ENCODE measurements at regions not wholly inside any gene's neighbourhood (a gene's known extent, or its start where the extent isn't known, plus 50 kb on each side); places are given as distances from the start of the nearest gene placed in this dataset.

DNA sequence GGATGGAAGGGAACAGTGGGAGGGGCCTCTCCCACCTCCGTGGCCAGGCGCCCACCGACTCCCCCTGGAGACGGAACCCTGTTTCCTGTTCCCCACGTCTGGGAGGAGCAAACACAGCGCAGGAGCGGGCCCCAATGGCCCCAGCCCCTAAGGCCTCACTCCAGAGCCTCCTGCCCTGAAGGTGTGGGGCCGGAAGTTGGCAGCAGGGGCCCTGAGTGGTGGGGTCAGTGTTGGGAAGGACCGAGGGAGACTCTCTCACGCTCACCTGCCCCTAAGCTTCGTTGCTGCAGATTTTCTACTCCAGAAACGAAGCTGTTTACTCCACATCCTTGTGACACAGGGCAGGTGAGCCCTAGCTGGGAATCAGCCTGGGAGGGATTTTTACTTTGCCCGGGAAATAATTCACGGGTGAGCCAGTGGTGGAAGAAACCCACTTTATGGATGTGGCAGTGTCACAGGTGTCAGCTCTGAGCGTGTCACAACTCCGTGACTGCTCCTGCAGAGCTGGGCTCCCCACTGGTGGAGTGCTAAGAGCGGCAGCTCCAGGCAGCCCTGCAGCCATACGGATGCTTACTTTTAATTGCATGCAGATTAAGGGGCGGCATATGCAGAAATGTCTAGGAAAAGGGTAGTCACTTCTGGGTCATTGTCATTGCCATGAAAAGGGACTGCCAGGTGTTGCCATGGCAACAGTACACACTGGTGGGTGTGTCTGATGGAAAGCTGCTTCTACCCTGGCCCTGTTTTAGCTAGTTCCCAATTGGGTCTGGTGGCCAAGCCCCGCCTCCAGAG lies 77.5 kb upstream of the OLFM1 start:
- Histone ChIP-seq H3K9ac (ENCODE audit: low read depth, low read length) (no peak overlapping the region), H3K4me1 (ENCODE audit: insufficient read depth, low read length) (peaks cover 8% of the 10 kb centered on the region; the same call in 1 of the 2 replicates), H3K36me3 (ENCODE audit: insufficient read depth, low read length) (no peaks in the 10 kb centered on the region), H3K4me3 (ENCODE audit: low read length) (no peak overlapping the region), H3K27ac (ENCODE audit: low read depth, low read length) (no peak overlapping the region), H3K9me3 (ENCODE audit: insufficient read depth, low read depth, low read length) (no peaks in the 10 kb centered on the region), H3K27me3 (ENCODE audit: insufficient read depth, low read length) (no peaks in the 10 kb centered on the region)
- 93% methylated on average over 20 of the region's 20 CpGs for WGBS

DNA sequence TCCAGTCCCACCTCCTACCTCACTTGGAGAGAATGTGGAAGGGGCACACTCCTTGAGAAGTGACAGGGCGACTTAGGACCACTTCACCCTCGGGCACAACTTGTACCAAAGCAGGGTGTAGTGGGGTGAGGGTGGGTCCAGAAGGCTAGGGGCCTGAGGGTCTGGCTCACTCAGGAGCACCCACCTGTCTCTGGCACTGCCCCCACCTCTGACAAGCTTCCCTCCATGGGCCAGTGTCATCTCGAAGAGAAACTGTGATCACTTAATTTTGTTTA lies 76.9 kb upstream of the OLFM1 start:
- no peaks in the 10 kb centered on the region for H3K36me3 ChIP-seq (ENCODE audit: insufficient read depth, low read length)
- H3K4me1 ChIP-seq (ENCODE audit: insufficient read depth, low read length), result peaks cover 8% of the 10 kb centered on the region; the same call in 1 of the 2 replicates
- WGBS, result 100% methylated on average over 3 of the region's 3 CpGs
- H3K9me3 ChIP-seq (ENCODE audit: insufficient read depth, low read depth, low read length), result no peaks in the 10 kb centered on the region
- H3K9ac ChIP-seq (ENCODE audit: low read depth, low read length), result no peak overlapping the region
- no peak overlapping the region for H3K27ac ChIP-seq (ENCODE audit: low read depth, low read length)
- no peaks in the 10 kb centered on the region for H3K27me3 ChIP-seq (ENCODE audit: insufficient read depth, low read length)
- no peak overlapping the region for H3K4me3 ChIP-seq (ENCODE audit: low read length)

- Histone ChIP-seq H3K27me3 (ENCODE audit: insufficient read depth, low read length) (no peaks in the 10 kb centered on the region), H3K36me3 (ENCODE audit: insufficient read depth, low read length) (no peaks in the 10 kb centered on the region), H3K9me3 (ENCODE audit: insufficient read depth, low read depth, low read length) (no peaks in the 10 kb centered on the region), H3K9ac (ENCODE audit: low read depth, low read length) (no peak overlapping the region), H3K4me3 (ENCODE audit: low read length) (no peak overlapping the region), H3K4me1 (ENCODE audit: insufficient read depth, low read length) (peaks cover 8% of the 10 kb centered on the region; the same call in 1 of the 2 replicates), H3K27ac (ENCODE audit: low read depth, low read length) (no peak overlapping the region)
- WGBS, result 91% methylated on average over 8 of the region's 8 CpGs
Measured at GRCh38 chr9:135010921-135011320, 76.5 kb upstream of the OLFM1 start.

DNA sequence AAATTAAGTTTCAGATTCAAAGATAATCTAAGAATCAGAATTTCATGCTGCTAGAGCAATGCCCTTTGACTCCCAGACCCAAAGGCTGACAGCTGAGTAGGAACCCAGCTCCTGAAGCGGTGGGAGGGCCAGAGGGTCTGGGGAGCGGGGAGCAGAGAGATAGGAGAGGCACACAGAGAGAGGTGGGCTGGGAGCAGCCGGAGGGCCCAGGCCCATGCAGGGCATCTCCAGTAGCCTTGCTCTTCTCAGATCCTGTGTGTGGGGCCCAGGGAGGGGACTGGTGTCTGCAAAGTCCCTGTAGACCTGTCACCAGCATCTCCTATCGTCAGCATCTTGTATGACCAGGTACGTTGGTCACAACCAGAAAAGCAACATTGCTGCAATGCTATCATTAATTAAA lies 75.3 kb upstream of the OLFM1 start:
- H3K9me3 ChIP-seq (ENCODE audit: insufficient read depth, low read depth, low read length), result no peaks in the 10 kb centered on the region
- no peak overlapping the region for H3K27ac ChIP-seq (ENCODE audit: low read depth, low read length)
- no peak overlapping the region for H3K4me3 ChIP-seq (ENCODE audit: low read length)
- no peak overlapping the region for H3K9ac ChIP-seq (ENCODE audit: low read depth, low read length)
- H3K27me3 ChIP-seq (ENCODE audit: insufficient read depth, low read length), result no peaks in the 10 kb centered on the region
- WGBS, result 96% methylated on average over 5 of the region's 5 CpGs
- H3K36me3 ChIP-seq (ENCODE audit: insufficient read depth, low read length), result no peaks in the 10 kb centered on the region
- peaks cover 8% of the 10 kb centered on the region; the same call in 1 of the 2 replicates for H3K4me1 ChIP-seq (ENCODE audit: insufficient read depth, low read length)

GRCh38 chr9:135014311-135015010 lies 73.0 kb upstream of the OLFM1 start:
- Histone ChIP-seq H3K36me3 (ENCODE audit: insufficient read depth, low read length) (no peaks in the 10 kb centered on the region), H3K9me3 (ENCODE audit: insufficient read depth, low read depth, low read length) (no peaks in the 10 kb centered on the region), H3K4me3 (ENCODE audit: low read length) (no peak overlapping the region), H3K27ac (ENCODE audit: low read depth, low read length) (no peak overlapping the region), H3K27me3 (ENCODE audit: insufficient read depth, low read length) (no peaks in the 10 kb centered on the region), H3K9ac (ENCODE audit: low read depth, low read length) (no peak overlapping the region), H3K4me1 (ENCODE audit: insufficient read depth, low read length) (peaks cover 8% of the 10 kb centered on the region; the same call in 1 of the 2 replicates)
- WGBS, result 94% methylated on average over 24 of the region's 24 CpGs

GRCh38 chr9:135015096-135015495 lies 72.4 kb upstream of the OLFM1 start:
- H3K9ac ChIP-seq (ENCODE audit: low read depth, low read length), result no peak overlapping the region
- H3K4me3 ChIP-seq (ENCODE audit: low read length), result no peak overlapping the region
- H3K27ac ChIP-seq (ENCODE audit: low read depth, low read length), result no peak overlapping the region
- H3K4me1 ChIP-seq (ENCODE audit: insufficient read depth, low read length), result peaks cover 8% of the 10 kb centered on the region; the same call in 1 of the 2 replicates
- H3K36me3 ChIP-seq (ENCODE audit: insufficient read depth, low read length), result no peaks in the 10 kb centered on the region
- H3K9me3 ChIP-seq (ENCODE audit: insufficient read depth, low read depth, low read length), result no peaks in the 10 kb centered on the region
- H3K27me3 ChIP-seq (ENCODE audit: insufficient read depth, low read length), result no peaks in the 10 kb centered on the region
- WGBS, result 94% methylated on average over 13 of the region's 13 CpGs

DNA sequence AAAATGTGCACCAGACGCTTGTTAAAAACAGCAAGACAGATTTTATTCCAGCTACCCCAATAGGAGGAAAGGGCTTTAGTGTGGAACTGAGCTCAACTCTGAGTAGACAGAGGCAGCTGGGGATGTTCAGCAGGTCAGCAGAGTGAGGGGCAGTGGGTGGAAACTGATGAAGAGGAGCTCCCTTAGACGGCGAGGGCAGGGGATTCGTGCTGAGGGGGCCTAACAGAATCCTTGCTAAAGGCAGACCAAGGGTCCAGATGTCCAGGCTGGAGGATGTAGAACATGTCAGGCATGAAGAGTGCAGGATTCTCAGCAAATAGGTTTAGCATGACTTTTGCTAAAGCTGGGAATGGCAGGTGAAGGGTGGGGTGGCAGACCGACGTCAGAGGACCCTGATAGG lies 71.9 kb upstream of the OLFM1 start:
- 93% methylated on average over 6 of the region's 6 CpGs for WGBS
- Histone ChIP-seq H3K9ac (ENCODE audit: low read depth, low read length) (no peak overlapping the region), H3K4me1 (ENCODE audit: insufficient read depth, low read length) (peaks cover 8% of the 10 kb centered on the region; the same call in 1 of the 2 replicates), H3K27me3 (ENCODE audit: insufficient read depth, low read length) (no peaks in the 10 kb centered on the region), H3K4me3 (ENCODE audit: low read length) (no peak overlapping the region), H3K9me3 (ENCODE audit: insufficient read depth, low read depth, low read length) (no peaks in the 10 kb centered on the region), H3K27ac (ENCODE audit: low read depth, low read length) (no peak overlapping the region), H3K36me3 (ENCODE audit: insufficient read depth, low read length) (no peaks in the 10 kb centered on the region)

DNA sequence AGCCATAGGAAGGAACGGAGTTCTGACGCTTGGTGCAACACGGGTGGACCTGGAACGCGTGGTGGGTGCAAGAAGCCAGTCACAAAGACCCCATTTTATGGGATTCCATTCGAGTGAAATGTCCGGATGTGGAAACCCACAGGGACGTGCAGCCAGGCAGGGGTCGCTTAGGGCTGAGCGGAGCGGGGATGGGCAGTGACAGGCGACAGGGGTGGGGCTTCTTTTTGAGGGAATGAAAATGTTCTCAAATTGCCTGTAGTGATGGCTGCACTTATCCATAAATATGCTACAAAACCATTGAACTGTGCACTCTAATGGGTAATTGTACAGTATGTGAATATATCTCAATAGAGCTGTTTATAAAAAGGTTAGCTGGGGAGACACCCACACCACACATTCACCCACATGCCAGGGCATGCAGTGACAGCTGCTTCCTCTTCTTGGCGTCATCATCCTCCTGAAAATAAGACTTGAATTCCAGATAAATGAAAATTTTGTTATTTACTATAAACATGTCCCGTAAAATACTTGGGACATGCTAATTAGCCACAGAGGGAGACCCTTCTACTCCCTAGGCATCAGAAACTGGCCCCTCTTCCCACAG lies 71.3 kb upstream of the OLFM1 start:
- Histone ChIP-seq H3K27me3 (ENCODE audit: insufficient read depth, low read length) (no peaks in the 10 kb centered on the region), H3K27ac (ENCODE audit: low read depth, low read length) (no peak overlapping the region), H3K9ac (ENCODE audit: low read depth, low read length) (no peak overlapping the region), H3K4me1 (ENCODE audit: insufficient read depth, low read length) (peaks cover 8% of the 10 kb centered on the region; the same call in 1 of the 2 replicates), H3K9me3 (ENCODE audit: insufficient read depth, low read depth, low read length) (no peaks in the 10 kb centered on the region), H3K36me3 (ENCODE audit: insufficient read depth, low read length) (no peaks in the 10 kb centered on the region), H3K4me3 (ENCODE audit: low read length) (no peak overlapping the region)
- WGBS, result 93% methylated on average over 14 of the region's 14 CpGs

DNA sequence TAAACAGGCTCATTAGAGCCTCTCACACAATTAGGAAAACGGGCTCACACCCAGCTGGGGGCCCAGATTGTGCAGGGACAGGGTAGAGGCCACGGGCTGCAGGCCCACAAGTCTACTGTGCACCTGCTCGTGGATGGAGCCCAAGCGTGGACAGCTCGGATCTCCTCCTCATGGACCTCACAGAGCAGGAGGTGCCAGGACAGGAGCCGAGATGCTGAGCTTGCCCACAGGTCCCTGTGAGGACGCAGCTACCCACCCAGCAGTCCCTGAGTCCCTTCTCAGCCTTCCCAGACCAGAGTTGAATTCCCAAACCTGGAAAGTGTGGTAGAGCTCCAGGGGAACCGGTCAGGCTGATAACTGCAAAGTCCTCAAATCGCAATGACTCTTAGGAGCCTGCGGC lies 70.6 kb upstream of the OLFM1 start:
- Histone ChIP-seq H3K4me3 (ENCODE audit: low read length) (no peak overlapping the region), H3K4me1 (ENCODE audit: insufficient read depth, low read length) (peaks cover 8% of the 10 kb centered on the region; the same call in 1 of the 2 replicates), H3K27ac (ENCODE audit: low read depth, low read length) (no peak overlapping the region), H3K27me3 (ENCODE audit: insufficient read depth, low read length) (no peaks in the 10 kb centered on the region), H3K9ac (ENCODE audit: low read depth, low read length) (no peak overlapping the region), H3K9me3 (ENCODE audit: insufficient read depth, low read depth, low read length) (no peaks in the 10 kb centered on the region), H3K36me3 (ENCODE audit: insufficient read depth, low read length) (no peaks in the 10 kb centered on the region)
- 93% methylated on average over 10 of the region's 10 CpGs for WGBS

GRCh38 chr9:135017899-135018298 lies 69.6 kb upstream of the OLFM1 start:
- WGBS, result 96% methylated on average over 4 of the region's 4 CpGs
- H3K27me3 ChIP-seq (ENCODE audit: insufficient read depth, low read length), result no peaks in the 10 kb centered on the region
- no peak overlapping the region for H3K27ac ChIP-seq (ENCODE audit: low read depth, low read length)
- no peak overlapping the region for H3K4me3 ChIP-seq (ENCODE audit: low read length)
- no peaks in the 10 kb centered on the region for H3K36me3 ChIP-seq (ENCODE audit: insufficient read depth, low read length)
- H3K9ac ChIP-seq (ENCODE audit: low read depth, low read length), result no peak overlapping the region
- peaks cover 8% of the 10 kb centered on the region; the same call in 1 of the 2 replicates for H3K4me1 ChIP-seq (ENCODE audit: insufficient read depth, low read length)
- H3K9me3 ChIP-seq (ENCODE audit: insufficient read depth, low read depth, low read length), result no peaks in the 10 kb centered on the region

DNA sequence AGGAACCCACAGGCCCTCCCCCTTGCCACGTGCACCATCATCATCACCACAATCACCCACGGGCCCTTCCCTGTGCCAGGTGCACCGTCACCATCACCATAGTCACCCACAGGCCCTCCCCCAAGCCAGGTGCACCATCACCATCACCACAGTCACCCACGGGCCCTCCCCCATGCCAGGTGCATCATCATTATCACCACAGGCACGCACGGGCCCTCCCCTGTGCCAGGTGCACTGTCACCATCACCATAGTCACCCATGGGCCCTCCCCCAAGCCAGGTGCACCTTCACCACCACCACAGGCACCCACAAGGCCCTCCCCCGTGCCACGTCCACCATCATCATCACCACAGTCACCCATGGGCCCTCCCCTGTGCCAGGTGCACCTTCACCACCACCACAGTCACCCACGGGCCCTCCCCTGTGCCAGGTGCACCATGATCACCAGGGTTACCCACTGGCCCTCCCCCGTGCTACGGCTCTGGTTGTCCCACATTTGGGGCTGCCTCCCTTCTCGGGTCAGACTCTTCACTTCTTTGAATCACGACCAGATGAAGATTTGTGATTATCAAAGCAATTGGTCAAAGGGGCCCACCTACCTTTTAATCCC lies 69.1 kb upstream of the OLFM1 start:
- H3K27me3 ChIP-seq (ENCODE audit: insufficient read depth, low read length), result no peaks in the 10 kb centered on the region
- H3K9ac ChIP-seq (ENCODE audit: low read depth, low read length), result no peak overlapping the region
- peaks cover 6% of the 10 kb centered on the region for H3K4me1 ChIP-seq (ENCODE audit: insufficient read depth, low read length)
- no peaks in the 10 kb centered on the region for H3K36me3 ChIP-seq (ENCODE audit: insufficient read depth, low read length)
- H3K4me3 ChIP-seq (ENCODE audit: low read length), result no peak overlapping the region
- no peaks in the 10 kb centered on the region for H3K9me3 ChIP-seq (ENCODE audit: insufficient read depth, low read depth, low read length)
- H3K27ac ChIP-seq (ENCODE audit: low read depth, low read length), result no peak overlapping the region
- WGBS, result 91% methylated on average over 13 of the region's 13 CpGs

Measured in HUES64 (cell line).